Left lung (tissue), 4 donors: ENCODE measurements at regions not wholly inside any gene's neighbourhood (a gene's known extent, or its start where the extent isn't known, plus 50 kb on each side); places are given as distances from the start of the nearest gene placed in this dataset.

ENCODE experiments used
- ATAC-seq: fragments of 200-7000 bp; cut with Tn5 transposase; one replicate; pipeline ENCODE4 v1.9.1; 2020; ENCODE audit warnings: moderate library complexity
- DNase-seq, 4 donors: peaks; one replicate each; pipeline ENCODE4 v3.0.0-alpha.2; 2013 to 2020
- H3K27ac ChIP-seq, 2 donors: fragments of 200-600 bp; sonication (generic) in 1 of 2; one replicate each; pipeline versions ENCODE4 v1.5.0 to v1.8.0; 2020 to 2021
- H3K27me3 ChIP-seq, 2 donors: fragments of 200-600 bp; sonication (generic) in 1 of 2; one replicate each; pipeline versions ENCODE4 v1.5.0 to v1.8.0; 2020 to 2021
- H3K36me3 ChIP-seq, 2 donors: fragments of 200-600 bp; sonication (generic) in 1 of 2; one replicate each; pipeline versions ENCODE4 v1.5.0 to v1.8.0; 2020 to 2021
- H3K4me1 ChIP-seq, 2 donors: fragments of 200-600 bp; one replicate each; pipeline ENCODE4 v1.8.0; 2021
- H3K4me3 ChIP-seq, 2 donors: fragments of 200-600 bp; sonication (generic) in 1 of 2; one replicate each; pipeline versions ENCODE4 v1.5.0 to v1.8.0; 2020 to 2021; ENCODE audit warnings: mild to moderate bottlenecking in 1 of 2
- H3K9me3 ChIP-seq, 2 donors: fragments of 200-600 bp; sonication (generic) in 1 of 2; one replicate each; pipeline versions ENCODE4 v1.5.0 to v1.8.0; 2020 to 2021
- CTCF ChIP-seq, 2 donors: fragments of 200-600 bp; sonication (generic) in 1 of 2; IDR thresholded peaks; one replicate each; pipeline versions ENCODE4 v1.5.0 to v1.8.0; 2021; ENCODE audit warnings: antibody characterized with exemption in 2 of 2
- intact Hi-C, 2 donors: fragments of 100-400 bp; cut with DNase I; formaldehyde crosslinking; loops; one replicate each; pipeline versions ENCODE4 v1.11.2 to v1.14.2; 2022
- donor health status: DM: no; HTN: yes; CAD: no.
- donor health status: DM: no; HTN: no; CAD: no.

GRCh38 chr16:13338044-13338443, 436.6 kb downstream of the SHISA9 start:
- Histone ChIP-seq H3K27ac (no peak overlapping the region), H3K9me3 (no peaks in the 10 kb centered on the region), H3K4me1 (no peaks in the 10 kb centered on the region), H3K4me3 (no peak overlapping the region), H3K36me3 (no peaks in the 10 kb centered on the region), H3K27me3 (no peaks in the 10 kb centered on the region)
- intact Hi-C loops, result no loop called here
- TF ChIP-seq CTCF (IDR thresholded peaks at IDR 0.05), result no peak
- no peak for DNase-seq
- ATAC-seq, result no peak

- no peaks in the 10 kb centered on the region for H3K27me3 ChIP-seq
- DNase-seq (no peak), ATAC-seq (no peak)
- intact Hi-C loops, result no loop called here
- no peaks in the 10 kb centered on the region for H3K36me3 ChIP-seq
- H3K4me1 ChIP-seq, result no peaks in the 10 kb centered on the region
- no peak overlapping the region for H3K27ac ChIP-seq
- H3K4me3 ChIP-seq, result no peak overlapping the region
- H3K9me3 ChIP-seq, result no peaks in the 10 kb centered on the region
- TF ChIP-seq CTCF (IDR thresholded peaks at IDR 0.05), result no peak
Measured at GRCh38 chr16:13342675-13343074, 441.3 kb downstream of the SHISA9 start.

DNA sequence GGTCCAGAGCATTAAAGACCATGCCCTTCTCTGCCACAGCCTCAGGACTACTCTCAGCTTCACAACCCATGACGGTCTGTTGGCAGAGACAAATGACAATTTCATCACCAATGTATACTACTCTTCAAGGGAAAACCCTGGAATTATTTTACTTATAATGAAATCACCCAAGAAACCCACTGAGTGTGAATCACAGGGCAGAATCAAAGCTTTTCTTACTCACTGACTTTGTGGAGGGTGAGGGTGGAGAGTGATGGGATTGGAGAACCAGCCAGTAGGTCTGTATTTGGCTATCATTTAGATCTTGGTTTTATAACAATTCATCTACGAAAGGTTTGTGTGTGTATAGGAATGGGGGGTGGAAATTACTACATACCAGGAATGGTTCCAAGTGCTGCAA, 442.6 kb downstream of the SHISA9 start:
- no peak for TF ChIP-seq CTCF (IDR thresholded peaks at IDR 0.05)
- H3K4me1 ChIP-seq, result no peaks in the 10 kb centered on the region
- no peaks in the 10 kb centered on the region for H3K9me3 ChIP-seq
- no peaks in the 10 kb centered on the region for H3K36me3 ChIP-seq
- ATAC-seq (no peak), DNase-seq (no peak)
- intact Hi-C loops, result no loop called here
- no peak overlapping the region for H3K27ac ChIP-seq
- H3K4me3 ChIP-seq, result no peak overlapping the region
- H3K27me3 ChIP-seq, result no peaks in the 10 kb centered on the region

DNA sequence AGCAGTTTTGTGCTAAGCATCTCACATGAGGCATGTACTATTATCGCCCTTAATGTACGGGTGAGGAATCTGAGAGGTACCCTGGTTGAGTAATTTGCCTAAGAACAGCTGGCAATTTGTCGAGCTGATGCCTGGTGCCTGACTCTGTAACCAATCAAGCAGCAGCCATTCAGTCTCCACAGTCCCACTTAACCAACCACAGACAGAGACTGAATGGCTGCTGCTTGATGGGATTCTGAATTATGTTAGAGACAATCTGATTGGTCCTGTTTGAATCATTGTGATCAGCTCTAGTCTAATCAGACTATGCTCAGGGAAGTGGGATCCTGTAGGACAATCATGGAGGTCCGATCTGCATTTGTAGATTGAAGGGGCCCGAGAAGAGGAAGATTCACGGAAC, 447.0 kb downstream of the SHISA9 start:
- TF ChIP-seq CTCF (IDR thresholded peaks at IDR 0.05), result no peak
- intact Hi-C loops, result no loop called here
- ATAC-seq (no peak), DNase-seq (no peak)
- no peaks in the 10 kb centered on the region for H3K36me3 ChIP-seq
- no peak overlapping the region for H3K4me3 ChIP-seq
- H3K9me3 ChIP-seq, result no peaks in the 10 kb centered on the region
- H3K27ac ChIP-seq, result no peak overlapping the region
- H3K27me3 ChIP-seq, result no peaks in the 10 kb centered on the region
- no peaks in the 10 kb centered on the region for H3K4me1 ChIP-seq

GRCh38 chr16:13350000-13350399, 448.6 kb downstream of the SHISA9 start:
- intact Hi-C loops, result no loop called here
- no peak for DNase-seq
- Histone ChIP-seq H3K9me3 (no peaks in the 10 kb centered on the region), H3K36me3 (no peaks in the 10 kb centered on the region), H3K27ac (no peak overlapping the region), H3K4me1 (no peaks in the 10 kb centered on the region), H3K4me3 (no peak overlapping the region), H3K27me3 (no peaks in the 10 kb centered on the region)
- ATAC-seq, result no peak
- TF ChIP-seq CTCF (IDR thresholded peaks at IDR 0.05), result no peak
